Gastroesophageal sphincter (tissue), 3 donors: ENCODE measurements at regions not wholly inside any gene's neighbourhood (a gene's known extent, or its start where the extent isn't known, plus 50 kb on each side); places are given as distances from the start of the nearest gene placed in this dataset.

Source experiments
- CTCF ChIP-seq, 4 experiments: fragments of 200-600 bp in 2 of 4; fragments of 450-650 bp in 2 of 4; sonication (generic) in 1 of 4; IDR thresholded peaks; one replicate each; pipeline ENCODE4 v1.5.1; 2017 to 2019; ENCODE audit warnings: antibody characterized with exemption in 4 of 4, mild to moderate bottlenecking in 2 of 4, moderate library complexity in 2 of 4
- POLR2A ChIP-seq, 2 donors: fragments of 450-650 bp; IDR thresholded peaks; one replicate each; pipeline ENCODE4 v1.6.1; 2017; ENCODE audit warnings: antibody characterized with exemption in 2 of 2, mild to moderate bottlenecking in 2 of 2, moderate library complexity in 1 of 2
- POLR2AphosphoS5 ChIP-seq: sonication (generic); formaldehyde crosslinking; IDR thresholded peaks from one replicate; pipeline ENCODE4 v1.6.1; 2017; ENCODE audit warnings: antibody characterized with exemption

GRCh38 chr13:86282442-86282841, 483.2 kb upstream of the SLITRK6 start:
- TF ChIP-seq POLR2A (IDR thresholded peaks at IDR 0.05) (no peak), CTCF (IDR thresholded peaks at IDR 0.05) (no peak), POLR2AphosphoS5 (no peak)
